Activated T-cell treated with anti-CD3 and anti-CD28 coated beads, Interleukin-2, amount 50 U/mL, for 24 hours (primary cell): ENCODE measurements at regions not wholly inside any gene's neighbourhood (a gene's known extent, or its start where the extent isn't known, plus 50 kb on each side); places are given as distances from the start of the nearest gene placed in this dataset.

Experiments
- DNase-seq: peaks from one replicate; pipeline ENCODE4 v3.0.0-alpha.2; 2020
- H3K27ac Mint-ChIP-seq: 2 replicates; pipeline ENCODE4 v1.8.0; 2020; ENCODE audit warnings: mild to moderate bottlenecking, mixed read lengths
- H3K27me3 Mint-ChIP-seq: 2 replicates; pipeline ENCODE4 v1.8.0; 2020; ENCODE audit warnings: mixed read lengths
- H3K36me3 Mint-ChIP-seq: 2 replicates; pipeline ENCODE4 v1.8.0; 2020; ENCODE audit warnings: low read depth, mixed read lengths
- H3K4me1 Mint-ChIP-seq: 2 replicates; pipeline ENCODE4 v1.8.0; 2020; ENCODE audit warnings: low read depth, mixed read lengths
- H3K4me3 Mint-ChIP-seq: 2 replicates; pipeline ENCODE4 v1.8.0; 2020; ENCODE audit warnings: mild to moderate bottlenecking, moderate library complexity, mixed read lengths
- H3K9me3 Mint-ChIP-seq: 2 replicates; pipeline ENCODE4 v1.8.0; 2020; ENCODE audit warnings: mixed read lengths

GRCh38 chr11:80990885-80991284, 1550.1 kb upstream of the TENM4 start:
- no peak overlapping the region for H3K4me3 Mint-ChIP-seq
- no peak for DNase-seq
- no peaks in the 10 kb centered on the region for H3K27me3 Mint-ChIP-seq
- no peaks in the 10 kb centered on the region for H3K4me1 Mint-ChIP-seq
- H3K36me3 Mint-ChIP-seq = no peaks in the 10 kb centered on the region
- no peak overlapping the region for H3K27ac Mint-ChIP-seq
- H3K9me3 Mint-ChIP-seq = peaks cover 18% of the 10 kb centered on the region

GRCh38 chr11:80987171-80987570, 1546.3 kb upstream of the TENM4 start:
- DNase-seq = no peak
- H3K4me1 Mint-ChIP-seq = no peaks in the 10 kb centered on the region
- H3K4me3 Mint-ChIP-seq = no peak overlapping the region
- H3K27ac Mint-ChIP-seq = no peak overlapping the region
- peaks cover 25% of the 10 kb centered on the region for H3K9me3 Mint-ChIP-seq
- no peaks in the 10 kb centered on the region for H3K27me3 Mint-ChIP-seq
- no peaks in the 10 kb centered on the region for H3K36me3 Mint-ChIP-seq

- Mint-ChIP-seq H3K27ac (no peak overlapping the region), H3K36me3 (no peaks in the 10 kb centered on the region), H3K4me3 (no peak overlapping the region), H3K27me3 (no peaks in the 10 kb centered on the region), H3K4me1 (no peaks in the 10 kb centered on the region), H3K9me3 (peaks cover 27% of the 10 kb centered on the region)
- DNase-seq = no peak
Measured at GRCh38 chr11:80986421-80987074, 1545.7 kb upstream of the TENM4 start.

- no peaks in the 10 kb centered on the region for H3K27me3 Mint-ChIP-seq
- DNase-seq = no peak
Measured at GRCh38 chr11:80980227-80980626, 1539.4 kb upstream of the TENM4 start.

GRCh38 chr11:80973786-80974185, 1533.0 kb upstream of the TENM4 start:
- H3K9me3 Mint-ChIP-seq = peaks cover 22% of the 10 kb centered on the region
- H3K27me3 Mint-ChIP-seq = no peaks in the 10 kb centered on the region
- H3K36me3 Mint-ChIP-seq = no peaks in the 10 kb centered on the region
- no peak for DNase-seq
- no peak overlapping the region for H3K4me3 Mint-ChIP-seq
- no peaks in the 10 kb centered on the region for H3K4me1 Mint-ChIP-seq
- H3K27ac Mint-ChIP-seq = no peak overlapping the region

More at GRCh38 chr11:80980227-80980626, 1539.4 kb upstream of the TENM4 start:
- H3K27ac Mint-ChIP-seq = no peak overlapping the region
- no peaks in the 10 kb centered on the region for H3K36me3 Mint-ChIP-seq
- no peak overlapping the region for H3K4me3 Mint-ChIP-seq
- peaks cover 16% of the 10 kb centered on the region for H3K9me3 Mint-ChIP-seq
- H3K4me1 Mint-ChIP-seq = no peaks in the 10 kb centered on the region

- DNase-seq = no peak
- Mint-ChIP-seq H3K27ac (no peak overlapping the region), H3K4me3 (no peak overlapping the region), H3K36me3 (no peaks in the 10 kb centered on the region), H3K27me3 (no peaks in the 10 kb centered on the region), H3K9me3 (peaks cover 17% of the 10 kb centered on the region), H3K4me1 (no peaks in the 10 kb centered on the region)
Measured at GRCh38 chr11:80970037-80970436, 1529.2 kb upstream of the TENM4 start.

GRCh38 chr11:80967649-80968048, 1526.8 kb upstream of the TENM4 start:
- H3K4me1 Mint-ChIP-seq = no peaks in the 10 kb centered on the region
- no peaks in the 10 kb centered on the region for H3K27me3 Mint-ChIP-seq
- no peaks in the 10 kb centered on the region for H3K36me3 Mint-ChIP-seq
- no peak overlapping the region for H3K4me3 Mint-ChIP-seq
- peaks cover 26% of the 10 kb centered on the region for H3K9me3 Mint-ChIP-seq
- no peak for DNase-seq
- H3K27ac Mint-ChIP-seq = no peak overlapping the region

- no peaks in the 10 kb centered on the region for H3K4me1 Mint-ChIP-seq
Measured at GRCh38 chr11:80960381-80961029, 1519.7 kb upstream of the TENM4 start.

GRCh38 chr11:80959751-80960150, 1518.9 kb upstream of the TENM4 start:
- Mint-ChIP-seq H3K9me3 (peaks cover 25% of the 10 kb centered on the region), H3K27ac (no peak overlapping the region), H3K36me3 (no peaks in the 10 kb centered on the region), H3K4me3 (no peak overlapping the region), H3K4me1 (no peaks in the 10 kb centered on the region), H3K27me3 (no peaks in the 10 kb centered on the region)
- no peak for DNase-seq

More at GRCh38 chr11:80960381-80961029, 1519.7 kb upstream of the TENM4 start:
- H3K36me3 Mint-ChIP-seq = no peaks in the 10 kb centered on the region
- peaks cover 27% of the 10 kb centered on the region for H3K9me3 Mint-ChIP-seq
- H3K4me3 Mint-ChIP-seq = no peak overlapping the region
- no peak for DNase-seq
- H3K27me3 Mint-ChIP-seq = no peaks in the 10 kb centered on the region
- no peak overlapping the region for H3K27ac Mint-ChIP-seq

- Mint-ChIP-seq H3K27me3 (no peaks in the 10 kb centered on the region), H3K36me3 (no peaks in the 10 kb centered on the region), H3K9me3 (peaks cover 20% of the 10 kb centered on the region), H3K4me3 (no peak overlapping the region), H3K27ac (no peak overlapping the region), H3K4me1 (no peaks in the 10 kb centered on the region)
- DNase-seq = no peak
Measured at GRCh38 chr11:80958987-80959386, 1518.2 kb upstream of the TENM4 start.

GRCh38 chr11:80958361-80958760, 1517.5 kb upstream of the TENM4 start:
- Mint-ChIP-seq H3K9me3 (peaks cover 16% of the 10 kb centered on the region), H3K4me3 (no peak overlapping the region), H3K36me3 (no peaks in the 10 kb centered on the region), H3K4me1 (no peaks in the 10 kb centered on the region), H3K27ac (no peak overlapping the region), H3K27me3 (no peaks in the 10 kb centered on the region)
- DNase-seq = no peak

GRCh38 chr11:80955588-80955987, 1514.8 kb upstream of the TENM4 start:
- H3K27me3 Mint-ChIP-seq = no peaks in the 10 kb centered on the region
- no peak for DNase-seq
- no peaks in the 10 kb centered on the region for H3K4me1 Mint-ChIP-seq
- H3K9me3 Mint-ChIP-seq = peaks cover 19% of the 10 kb centered on the region
- H3K36me3 Mint-ChIP-seq = no peaks in the 10 kb centered on the region
- H3K4me3 Mint-ChIP-seq = no peak overlapping the region
- no peak overlapping the region for H3K27ac Mint-ChIP-seq

GRCh38 chr11:80948781-80949180, 1508.0 kb upstream of the TENM4 start:
- no peaks in the 10 kb centered on the region for H3K36me3 Mint-ChIP-seq
- peaks cover 16% of the 10 kb centered on the region for H3K9me3 Mint-ChIP-seq
- no peaks in the 10 kb centered on the region for H3K4me1 Mint-ChIP-seq
- no peak overlapping the region for H3K4me3 Mint-ChIP-seq
- no peak for DNase-seq
- no peaks in the 10 kb centered on the region for H3K27me3 Mint-ChIP-seq
- no peak overlapping the region for H3K27ac Mint-ChIP-seq

- H3K4me3 Mint-ChIP-seq = no peak overlapping the region
- no peak overlapping the region for H3K27ac Mint-ChIP-seq
- H3K9me3 Mint-ChIP-seq = peaks cover 12% of the 10 kb centered on the region
- DNase-seq = no peak
- no peaks in the 10 kb centered on the region for H3K36me3 Mint-ChIP-seq
- H3K27me3 Mint-ChIP-seq = no peaks in the 10 kb centered on the region
- H3K4me1 Mint-ChIP-seq = no peaks in the 10 kb centered on the region
Measured at GRCh38 chr11:80944758-80945157, 1503.9 kb upstream of the TENM4 start.

- Mint-ChIP-seq H3K4me3 (no peak overlapping the region), H3K27ac (no peak overlapping the region), H3K9me3 (peaks cover 7% of the 10 kb centered on the region), H3K36me3 (no peaks in the 10 kb centered on the region), H3K4me1 (no peaks in the 10 kb centered on the region), H3K27me3 (no peaks in the 10 kb centered on the region)
- no peak for DNase-seq
Measured at GRCh38 chr11:80943226-80943625, 1502.4 kb upstream of the TENM4 start.
